Activated gamma-delta T cell treated with Interleukin-2 at 50 U/mL for 16 hours (primary cell): ENCODE measurements at regions not wholly inside any gene's neighbourhood (a gene's known extent, or its start where the extent isn't known, plus 50 kb on each side); places are given as distances from the start of the nearest gene placed in this dataset.
"Not testable (repeated sequence)": the region's sequence is repeated elsewhere in the genome, so short reads cannot be mapped to it uniquely, and the experiment has no call there.

ENCODE experiments used
- DNase-seq: peaks from one replicate; pipeline ENCODE4 v3.0.0-alpha.2; 2020

GRCh38 chr9:29312327-29312726 is 1739.0 kb upstream of the C9orf72 start:
- no peak for DNase-seq

- no peak for DNase-seq
Measured at GRCh38 chr9:29319736-29320513, 1746.6 kb upstream of the C9orf72 start.

DNA sequence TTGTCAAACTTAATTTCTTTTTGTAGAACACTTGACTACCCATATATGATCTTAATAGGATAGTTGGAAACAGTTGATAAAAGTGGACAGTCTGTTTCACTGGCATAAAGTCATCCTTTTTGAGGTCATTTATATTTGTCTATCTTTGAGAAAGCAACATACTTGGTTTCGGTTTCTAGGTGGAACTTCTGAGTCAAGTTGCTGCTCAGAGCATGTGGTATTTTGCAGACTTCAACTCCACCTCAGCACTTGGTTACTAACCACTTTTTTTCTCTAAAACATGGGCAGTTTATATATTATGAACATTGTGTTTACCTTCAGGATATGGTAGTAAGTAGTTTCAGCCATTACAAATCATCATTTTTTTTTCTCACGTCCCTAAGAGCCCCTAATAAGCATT is 1749.0 kb upstream of the C9orf72 start:
- DNase-seq, result no peak

- no peak for DNase-seq
Measured at GRCh38 chr9:29325894-29326293, 1752.6 kb upstream of the C9orf72 start.

GRCh38 chr9:29332789-29333188 is 1759.5 kb upstream of the C9orf72 start:
- DNase-seq, result no peak

- no peak for DNase-seq
Measured at GRCh38 chr9:29336281-29336680, 1763.0 kb upstream of the C9orf72 start.

DNA sequence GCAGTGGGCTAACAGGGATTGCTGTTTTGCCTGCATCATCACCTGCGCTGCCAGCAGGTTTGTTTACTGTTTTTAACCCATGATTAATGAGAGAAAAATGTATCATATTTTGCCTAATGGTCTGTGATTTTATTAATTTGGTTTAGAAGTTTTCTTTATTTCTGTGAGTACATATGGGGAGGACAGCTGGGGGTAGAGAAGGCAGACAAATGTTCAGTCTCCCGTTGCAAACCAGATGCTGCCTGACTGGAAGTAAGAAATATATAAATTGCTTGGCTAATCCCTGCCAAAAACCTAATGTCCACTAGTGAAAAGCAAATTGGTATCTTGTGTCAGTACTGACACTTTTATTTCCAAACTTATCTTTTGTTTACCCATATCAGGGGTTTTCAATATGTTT is 1766.1 kb upstream of the C9orf72 start:
- no peak for DNase-seq

DNA sequence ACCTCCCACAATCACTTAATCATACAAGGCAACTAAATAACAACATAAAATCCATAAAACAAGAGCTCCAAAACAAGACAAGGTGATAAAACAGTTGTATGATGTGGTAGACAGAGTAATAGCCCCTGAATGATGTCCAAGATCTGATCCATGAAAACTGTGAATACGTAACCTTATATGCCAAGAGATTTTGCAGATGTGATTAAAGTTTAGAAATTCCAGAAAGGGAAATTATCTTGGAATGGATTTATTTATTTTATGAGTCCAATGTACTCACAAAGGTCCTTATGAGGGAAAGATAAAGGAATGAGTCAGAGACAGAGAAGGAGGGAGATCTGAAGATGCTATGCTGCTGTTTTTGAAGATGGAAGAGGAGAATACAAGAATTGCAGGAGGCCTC is 1775.7 kb upstream of the C9orf72 start:
- DNase-seq, result no peak

GRCh38 chr9:29389421-29389820 is 1816.1 kb upstream of the C9orf72 start:
- no peak for DNase-seq

- no peak for DNase-seq
Measured at GRCh38 chr9:29390859-29391258, 1817.6 kb upstream of the C9orf72 start.

GRCh38 chr9:29393064-29393463 is 1819.8 kb upstream of the C9orf72 start:
- no peak for DNase-seq

GRCh38 chr9:29394855-29395254 is 1821.6 kb upstream of the C9orf72 start:
- DNase-seq, result no peak

- DNase-seq, result no peak
Measured at GRCh38 chr9:29397148-29397547, 1823.9 kb upstream of the C9orf72 start.

- DNase-seq, result no peak
Measured at GRCh38 chr9:29416204-29416603, 1842.9 kb upstream of the C9orf72 start.

DNA sequence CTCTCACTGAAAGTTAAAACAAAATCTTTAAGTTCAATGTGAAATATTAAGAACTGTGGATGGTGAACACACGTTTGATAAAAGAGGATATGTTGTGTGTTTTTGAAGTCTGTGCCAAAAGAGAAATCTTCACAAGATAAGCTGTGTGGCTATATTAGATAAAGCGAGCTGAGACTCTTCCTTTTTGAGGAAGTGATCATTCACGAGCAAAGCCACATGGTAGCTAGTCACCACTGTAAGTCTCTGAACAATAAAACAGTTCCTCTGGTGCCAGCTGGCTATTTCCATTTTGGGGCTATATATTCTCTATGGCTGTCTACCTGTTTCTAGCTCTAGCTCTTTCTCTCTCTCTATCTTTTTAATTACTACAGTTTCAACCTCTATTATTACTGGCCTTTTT is 1849.2 kb upstream of the C9orf72 start:
- DNase-seq, result no peak

DNA sequence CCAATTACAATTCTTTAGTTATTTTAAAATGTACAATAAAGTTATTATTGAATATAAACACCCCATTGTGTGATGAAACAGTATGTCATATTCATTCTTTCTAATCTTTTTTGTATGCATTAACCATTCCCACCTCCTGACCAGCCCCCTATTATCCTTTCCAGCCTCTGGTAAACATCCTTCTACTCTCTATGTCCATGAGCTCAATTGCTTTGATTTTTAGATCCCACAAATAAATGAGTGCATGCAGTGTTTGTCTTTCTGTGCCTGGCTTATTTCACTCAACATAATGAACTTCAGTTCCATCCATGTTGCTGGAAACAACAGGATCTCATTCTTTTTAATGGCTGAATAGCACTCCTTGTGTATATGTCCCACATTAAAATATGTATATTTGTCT is 1858.9 kb upstream of the C9orf72 start:
- DNase-seq, result no peak

DNA sequence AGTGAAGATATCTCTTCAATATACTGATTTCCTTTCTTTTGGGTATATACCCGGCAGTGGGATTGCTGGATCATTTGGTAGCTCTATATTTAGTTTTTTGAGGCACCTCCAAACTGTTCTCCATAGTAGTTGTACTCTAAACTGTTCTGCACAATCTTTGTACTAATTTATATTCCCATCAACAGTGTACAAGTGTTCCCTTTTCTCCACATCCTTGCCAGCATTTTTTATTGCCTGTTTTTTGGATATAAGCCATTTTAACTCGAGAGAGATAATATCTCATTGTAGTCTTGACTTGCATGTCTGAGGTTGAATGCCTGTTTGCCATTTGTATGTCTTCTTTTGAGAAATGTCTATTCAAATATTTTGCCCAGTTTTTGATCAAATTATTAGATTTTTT is 1859.4 kb upstream of the C9orf72 start:
- not testable (repeated sequence) for DNase-seq

GRCh38 chr9:29435368-29435767 is 1862.1 kb upstream of the C9orf72 start:
- DNase-seq, result no peak

DNA sequence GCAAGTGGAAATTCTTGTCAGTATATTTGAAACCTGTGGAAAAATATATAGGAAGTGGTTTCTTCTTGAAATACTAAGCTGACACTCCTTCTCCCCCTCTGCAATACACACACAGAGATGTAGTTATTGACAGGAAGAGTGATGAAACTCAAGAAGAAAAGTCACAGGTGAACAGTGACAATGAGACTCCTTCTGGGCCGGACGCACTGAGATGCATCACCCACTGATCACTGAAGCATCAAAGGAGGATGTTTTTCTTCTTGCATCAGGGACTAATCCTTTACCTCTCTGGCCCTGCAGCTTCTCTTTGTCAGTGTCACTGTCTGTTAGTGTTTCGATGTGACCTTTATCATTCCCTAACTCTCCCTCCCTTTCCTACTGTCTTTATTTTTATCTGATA is 1864.2 kb upstream of the C9orf72 start:
- DNase-seq, result no peak

DNA sequence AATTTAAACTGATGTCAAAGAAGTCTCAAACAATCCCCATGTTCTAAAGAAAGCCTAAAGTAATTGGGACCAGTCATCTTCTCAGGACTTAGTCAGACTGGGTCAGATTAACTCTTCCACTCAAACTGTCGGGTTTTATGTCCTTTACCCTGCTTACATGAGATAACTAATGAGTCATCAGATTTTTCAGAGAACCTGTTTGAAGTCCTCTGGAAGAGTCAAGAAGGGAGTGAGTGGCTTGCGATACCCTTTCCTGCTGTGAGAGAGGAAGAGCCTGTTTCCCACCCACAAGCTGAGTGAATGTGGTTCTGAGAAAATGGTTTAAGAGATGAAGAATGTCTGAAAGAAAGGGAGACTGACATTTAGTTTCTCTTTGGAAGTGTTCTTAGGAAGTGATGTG is 1866.7 kb upstream of the C9orf72 start:
- DNase-seq, result no peak

DNA sequence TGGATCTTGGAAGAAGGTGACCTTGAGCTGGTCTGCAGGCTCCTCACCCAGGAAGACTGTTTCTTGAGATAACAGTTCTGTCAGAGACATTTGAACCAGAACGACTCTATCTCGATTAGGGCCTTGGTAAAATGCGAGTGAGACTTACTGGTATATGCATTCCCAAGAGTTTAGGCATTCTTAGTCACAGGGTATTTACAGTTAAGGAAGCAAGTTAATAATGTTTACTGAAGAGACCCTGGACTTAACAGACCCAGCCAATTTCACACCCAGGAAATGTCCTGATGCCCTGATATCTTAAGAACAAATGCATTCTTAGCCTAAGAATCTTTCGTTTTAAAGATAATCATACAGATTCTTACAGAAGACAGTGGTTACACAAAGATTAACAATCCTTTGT is 1867.2 kb upstream of the C9orf72 start:
- DNase-seq, result no peak

DNA sequence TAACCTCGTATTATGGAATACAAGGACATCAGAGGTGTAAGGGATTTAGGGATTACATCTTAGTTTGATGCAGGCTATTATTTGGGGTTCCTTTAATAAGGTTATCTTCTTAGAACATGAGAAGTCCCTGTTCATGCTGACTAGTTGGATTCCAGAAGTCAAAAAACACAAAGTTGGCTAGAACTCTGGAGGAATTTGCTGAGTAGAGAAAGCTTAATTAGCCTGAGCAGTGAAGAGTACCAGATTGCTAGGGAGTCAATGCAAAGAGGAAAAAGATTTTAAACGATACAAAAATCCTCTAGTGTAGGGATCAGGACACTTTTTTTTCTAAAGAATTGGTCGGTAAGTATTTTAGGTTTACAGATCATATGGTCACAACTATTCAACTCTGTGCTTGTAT is 1872.5 kb upstream of the C9orf72 start:
- no peak for DNase-seq

DNA sequence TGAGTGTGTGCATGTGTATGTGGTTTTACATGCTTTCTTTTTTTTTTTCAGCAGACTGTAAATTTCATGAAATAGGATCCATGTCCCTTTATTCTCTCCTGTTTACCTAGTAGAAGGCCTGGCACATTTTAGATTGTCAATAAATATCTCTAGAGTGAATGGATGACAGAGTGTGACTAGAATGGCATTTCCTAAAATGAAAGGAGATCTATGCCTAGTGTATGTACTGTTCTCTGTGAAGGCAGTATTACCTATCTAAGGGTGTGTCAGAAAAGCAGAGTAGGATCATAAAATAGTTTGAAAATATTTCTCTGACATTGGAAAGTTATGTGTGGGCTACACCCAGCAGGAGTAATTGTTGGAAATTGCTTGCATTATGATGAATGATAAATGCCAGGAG is 1876.0 kb upstream of the C9orf72 start:
- no peak for DNase-seq

- not testable (repeated sequence) for DNase-seq
Measured at GRCh38 chr9:29450343-29450875, 1877.1 kb upstream of the C9orf72 start.

GRCh38 chr9:29456940-29457339 is 1883.7 kb upstream of the C9orf72 start:
- DNase-seq, result no peak
